Sigmoid colon (tissue), 6 donors: ENCODE measurements at regions not wholly inside any gene's neighbourhood (a gene's known extent, or its start where the extent isn't known, plus 50 kb on each side); places are given as distances from the start of the nearest gene placed in this dataset.

Experiments
- DNase-seq: peaks from one replicate; pipeline ENCODE4 v3.0.0-alpha.2; 2019
- H3K27ac ChIP-seq, 4 donors: fragments of 200-600 bp; sonication (generic); one replicate each; pipeline ENCODE4 v1.5.1; 2016 to 2019; ENCODE audit warnings: mild to moderate bottlenecking in 1 of 4
- H3K27me3 ChIP-seq, 3 donors: fragments of 200-600 bp; sonication (generic); one replicate each; pipeline ENCODE4 v1.5.1; 2019; ENCODE audit warnings: mild to moderate bottlenecking in 1 of 3
- H3K36me3 ChIP-seq, 4 donors: fragments of 200-600 bp; sonication (generic); one replicate each; pipeline ENCODE4 v1.5.1; 2016 to 2019
- H3K4me1 ChIP-seq, 4 donors: fragments of 200-600 bp; sonication (generic); one replicate each; pipeline ENCODE4 v1.5.1; 2017 to 2019
- H3K4me3 ChIP-seq, 4 donors: fragments of 200-600 bp; sonication (generic); one replicate each; pipeline ENCODE4 v1.5.1; 2017 to 2019; ENCODE audit warnings: mild to moderate bottlenecking in 2 of 4, moderate library complexity in 1 of 4
- H3K9me3 ChIP-seq, 4 donors: fragments of 200-600 bp in 3 of 4; sonication (generic) in 3 of 4; one replicate each; pipeline versions ENCODE4 v1.5.1 to v1.6.1; 2013 to 2019
- CTCF ChIP-seq, 4 experiments: fragments of 450-650 bp in 3 of 4; fragments of 200-600 bp in 1 of 4; IDR thresholded peaks; one replicate each; pipeline ENCODE4 v1.5.1; 2016 to 2019; ENCODE audit warnings: antibody characterized with exemption in 4 of 4, mild to moderate bottlenecking in 3 of 4, moderate library complexity in 2 of 4
- EP300 ChIP-seq, 4 donors: sonication (generic); formaldehyde crosslinking; IDR thresholded peaks; one replicate each; pipeline ENCODE4 v1.6.1; 2017; ENCODE audit warnings: antibody characterized with exemption in 4 of 4
- POLR2A ChIP-seq, 2 donors: fragments of 450-650 bp; IDR thresholded peaks; one replicate each; pipeline ENCODE4 v1.6.1; 2016; ENCODE audit warnings: antibody characterized with exemption in 2 of 2, mild to moderate bottlenecking in 2 of 2, moderate library complexity in 2 of 2
- POLR2AphosphoS5 ChIP-seq, 4 donors: sonication (generic); formaldehyde crosslinking; IDR thresholded peaks; one replicate each; pipeline ENCODE4 v1.6.1; 2017; ENCODE audit warnings: antibody characterized with exemption in 4 of 4
- WGBS, 2 donors: extraction: QIAGEN DNeasy Blood & Tissue Kit; methylation state at CpG; one replicate each; pipeline ENCODE4 v1.1.7; 2013; 5-methylcytosine and 5-hydroxymethylcytosine counted together
- intact Hi-C: fragments of 100-400 bp; cut with DNase I; formaldehyde crosslinking; loops from one replicate; pipeline ENCODE4 v1.15.1; 2023
- donor health status: healthy with polysubstance abuse.
- donor health status: healthy.

GRCh38 chr13:97100821-97101220 lies 106.5 kb upstream of the OXGR1 start:
- no peak for DNase-seq
- H3K27ac ChIP-seq = no peak overlapping the region
- no peaks in the 10 kb centered on the region for H3K9me3 ChIP-seq
- no peaks in the 10 kb centered on the region for H3K4me1 ChIP-seq
- no peak overlapping the region for H3K4me3 ChIP-seq
- no peaks in the 10 kb centered on the region for H3K36me3 ChIP-seq
- H3K27me3 ChIP-seq = no peaks in the 10 kb centered on the region
- intact Hi-C loops = no loop called here
- no peak for TF ChIP-seq CTCF (IDR thresholded peaks at IDR 0.05)
- TF ChIP-seq POLR2AphosphoS5 (IDR thresholded peaks at IDR 0.05) = no peak
- TF ChIP-seq POLR2A (IDR thresholded peaks at IDR 0.05) = no peak
- TF ChIP-seq EP300 (IDR thresholded peaks at IDR 0.05) = no peak

DNA sequence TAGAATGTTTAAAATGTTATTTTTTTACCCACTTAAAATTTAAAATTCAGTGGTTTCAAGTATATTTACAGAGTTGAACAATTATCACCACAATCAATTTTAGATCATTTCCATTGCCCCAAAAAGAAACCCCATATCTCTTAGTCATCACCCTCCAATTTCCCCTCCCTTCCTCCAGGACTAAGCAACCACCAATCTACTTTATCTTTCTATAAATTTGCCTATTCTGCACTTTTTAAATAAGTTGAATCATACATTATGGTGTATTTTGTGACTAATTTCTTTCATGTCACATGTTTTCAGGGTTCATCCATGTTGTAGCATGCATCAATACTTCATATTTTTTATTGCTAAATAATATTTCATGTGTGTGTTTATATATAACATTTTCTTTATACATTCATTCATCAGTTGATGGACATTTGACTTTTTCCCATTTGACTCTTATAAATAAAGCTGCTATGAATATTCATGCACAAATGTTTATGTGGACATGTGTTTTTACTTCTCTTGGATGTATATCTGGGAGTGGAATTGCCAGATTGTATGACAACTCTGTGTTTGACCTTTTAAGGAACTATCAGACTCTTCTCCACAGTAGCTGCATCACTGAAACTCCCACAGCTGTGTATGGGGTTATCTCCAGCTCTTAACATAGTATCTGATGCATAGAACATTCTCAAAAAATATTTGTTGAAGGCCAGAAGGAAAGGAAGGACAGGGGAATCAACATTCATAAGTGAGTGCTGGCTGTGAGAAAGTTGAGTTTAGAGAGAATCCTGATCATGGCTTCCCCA lies 107.8 kb upstream of the OXGR1 start:
- no peak for DNase-seq
- no peak overlapping the region for H3K4me3 ChIP-seq
- H3K9me3 ChIP-seq = no peaks in the 10 kb centered on the region
- no peak overlapping the region for H3K27ac ChIP-seq
- no peaks in the 10 kb centered on the region for H3K4me1 ChIP-seq
- H3K27me3 ChIP-seq = no peaks in the 10 kb centered on the region
- no peaks in the 10 kb centered on the region for H3K36me3 ChIP-seq
- no peak for TF ChIP-seq POLR2A (IDR thresholded peaks at IDR 0.05)
- no peak for TF ChIP-seq EP300 (IDR thresholded peaks at IDR 0.05)
- no peak for TF ChIP-seq CTCF (IDR thresholded peaks at IDR 0.05)
- no peak for TF ChIP-seq POLR2AphosphoS5 (IDR thresholded peaks at IDR 0.05)
- intact Hi-C loops = no loop called here

DNA sequence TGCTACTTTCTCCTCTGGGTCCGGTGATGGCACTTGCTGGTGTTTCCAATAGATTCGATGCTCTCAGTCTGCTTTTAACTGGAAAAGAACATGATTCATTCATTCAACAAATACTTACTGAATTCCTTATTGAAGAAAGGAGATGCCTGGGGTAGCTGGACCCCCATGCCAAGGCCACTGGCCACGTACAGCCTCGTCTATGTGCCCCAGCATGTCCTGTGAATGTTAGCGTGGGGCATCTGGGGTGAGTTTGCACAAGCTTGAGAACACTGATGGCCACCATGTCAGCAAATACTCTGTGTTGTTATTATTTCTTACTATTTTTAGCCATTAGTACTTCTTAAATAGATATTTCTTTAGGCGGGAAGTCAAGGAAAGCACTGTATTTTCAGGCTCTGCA lies 112.0 kb upstream of the OXGR1 start:
- no peak overlapping the region for H3K4me3 ChIP-seq
- no peak for DNase-seq
- H3K27ac ChIP-seq = no peak overlapping the region
- no peaks in the 10 kb centered on the region for H3K27me3 ChIP-seq
- WGBS, 2 donors = 83 to 84% methylated on average over 6 of the region's 6 CpGs
- TF ChIP-seq POLR2AphosphoS5 (IDR thresholded peaks at IDR 0.05) = no peak
- TF ChIP-seq CTCF (IDR thresholded peaks at IDR 0.05) = no peak
- no peak for TF ChIP-seq POLR2A (IDR thresholded peaks at IDR 0.05)
- TF ChIP-seq EP300 (IDR thresholded peaks at IDR 0.05) = no peak
- H3K9me3 ChIP-seq = no peaks in the 10 kb centered on the region
- intact Hi-C loops = loop anchor here (5.0 kb wide), 1 partner anchor 74 kb away; no protein-coding TSS in a partner anchor
- H3K36me3 ChIP-seq = no peaks in the 10 kb centered on the region
- peaks cover 0 to 32% (median 29%) of the 10 kb centered on the region in 4 donors for H3K4me1 ChIP-seq

DNA sequence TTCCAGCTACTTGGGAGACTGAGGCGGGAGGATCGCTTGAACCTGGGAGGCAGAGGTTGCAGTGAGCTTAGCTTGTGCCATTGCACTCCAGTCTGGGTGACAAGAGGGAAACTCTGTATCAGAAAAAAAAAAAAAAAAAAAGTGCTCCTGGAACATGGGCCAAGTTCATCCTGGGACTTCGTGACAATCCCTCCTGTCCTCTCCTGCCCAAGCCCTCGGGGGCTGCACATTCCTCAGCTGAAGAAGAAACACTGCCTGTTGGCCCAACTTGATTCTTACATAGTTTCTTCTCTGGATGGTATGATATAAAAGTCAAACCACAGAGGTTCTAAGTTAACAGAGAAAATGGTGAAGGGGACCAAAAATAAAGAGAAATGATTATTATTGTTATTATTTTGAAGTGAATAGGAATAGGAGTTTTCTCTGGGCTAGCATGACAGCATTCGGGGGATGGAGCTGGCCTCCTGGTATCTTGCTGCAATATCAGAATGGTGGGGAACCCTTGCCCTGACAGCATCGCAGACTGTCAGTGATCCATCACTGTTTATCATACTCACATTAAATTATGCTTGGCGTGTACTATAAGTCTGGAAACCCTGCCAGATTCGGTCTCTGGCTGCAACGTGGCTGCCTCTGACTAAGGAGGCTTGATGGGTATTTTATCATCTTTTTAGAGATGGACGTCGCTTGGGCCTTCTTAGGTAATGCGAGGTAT lies 113.7 kb upstream of the OXGR1 start:
- Histone ChIP-seq H3K27me3 (no peaks in the 10 kb centered on the region), H3K9me3 (no peaks in the 10 kb centered on the region), H3K36me3 (no peaks in the 10 kb centered on the region), H3K4me1 (peaks cover 0 to 49% (median 45%) of the 10 kb centered on the region in 4 donors), H3K27ac (peak overlapping the region in 3 of 4 donors; percentile 81 to 90 (median 85)), H3K4me3 (no peak overlapping the region)
- no peak for DNase-seq
- intact Hi-C loops = loop anchor here (5.0 kb wide), 1 partner anchor 76 kb away; no protein-coding TSS in a partner anchor
- no peak for TF ChIP-seq POLR2A (IDR thresholded peaks at IDR 0.05)
- TF ChIP-seq CTCF (IDR thresholded peaks at IDR 0.05) = no peak
- no peak for TF ChIP-seq POLR2AphosphoS5 (IDR thresholded peaks at IDR 0.05)
- no peak for TF ChIP-seq EP300 (IDR thresholded peaks at IDR 0.05)
- WGBS, 2 donors = 82 to 88% methylated on average over 12 of the region's 12 CpGs
